ENCODE measurements at regions not wholly inside any gene's neighbourhood (a gene's known extent, or its start where the extent isn't known, plus 50 kb on each side); places are given as distances from the start of the nearest gene placed in this dataset.

DNA sequence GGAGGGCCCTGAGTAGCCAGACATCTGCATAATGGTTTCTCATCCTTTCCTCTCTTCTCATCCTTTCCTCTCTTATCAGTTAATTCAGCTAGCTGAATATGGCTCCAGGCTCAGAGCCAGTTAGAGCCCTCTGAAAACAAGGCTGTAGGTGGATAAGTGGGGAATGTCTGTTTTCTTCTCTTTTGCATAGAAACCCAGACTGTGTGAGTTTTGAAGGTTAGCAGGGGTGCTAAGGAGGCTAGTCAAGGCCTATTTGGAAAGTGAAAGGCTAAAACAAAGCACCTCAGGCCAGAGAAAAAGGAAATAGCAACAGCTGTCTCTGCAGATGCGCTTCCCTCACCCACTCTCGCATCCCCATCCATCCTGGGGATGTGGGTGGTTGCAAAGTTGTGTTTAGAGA lies 420.9 kb downstream of the SHISA9 start:
- BruUV-seq (replicated peaks) = no TSS peak
- POLR2A ChIA-PET = no interaction called here

More for the DNA sequence above, 420.9 kb downstream of the SHISA9 start:
- H3K27me3 ChIP-seq (ENCODE audit: control insufficient read depth in 2 of 2, insufficient read depth in 2 of 2, low read length in 2 of 2) = no peaks in the 10 kb centered on the region
- H3K9ac ChIP-seq (replicated peaks; ENCODE audit: extremely low read depth, insufficient read depth, low read length) = no peak overlapping the region
- CTCF ChIA-PET = no interaction called here
- no peaks in the 10 kb centered on the region for H4K20me1 ChIP-seq (replicated peaks; ENCODE audit: control insufficient read depth, extremely low read depth, insufficient read depth, low read length)
- H3K9me1 ChIP-seq (replicated peaks; ENCODE audit: control insufficient read depth, extremely low read depth, insufficient read depth, low read length) = no peaks in the 10 kb centered on the region
- no peak overlapping the region for H3K27ac ChIP-seq (ENCODE audit: insufficient read depth, low read depth, low read length)
- DNase-seq (ENCODE audit: low read depth, low spot score) (no peak), FAIRE-seq (no peak)
- TF ChIP-seq FOS (IDR thresholded peaks at IDR 0.05; ENCODE audit: borderline replicate concordance, insufficient read depth, low read length) (no peak), POLR2AphosphoS5 (IDR thresholded peaks at IDR 0.05; ENCODE audit: insufficient read depth, low read depth, low read length) (no peak), GATA2 (IDR thresholded peaks at IDR 0.05; ENCODE audit: insufficient read depth, insufficient read length, low read depth, low read length) (no peak), EZH2 (IDR thresholded peaks at IDR 0.05; ENCODE audit: borderline replicate concordance, low read depth, low read length, severe bottlenecking) (no peak), JUN (IDR thresholded peaks at IDR 0.05; ENCODE audit: borderline replicate concordance, insufficient read depth, insufficient read length, low read depth) (no peak), POLR2A (IDR thresholded peaks at IDR 0.05; ENCODE audit: low read depth, low read length) (no peak), MYC (IDR thresholded peaks at IDR 0.05; ENCODE audit: low read depth, low read length) (no peak)
- TF ChIP-seq, protein P1, sequence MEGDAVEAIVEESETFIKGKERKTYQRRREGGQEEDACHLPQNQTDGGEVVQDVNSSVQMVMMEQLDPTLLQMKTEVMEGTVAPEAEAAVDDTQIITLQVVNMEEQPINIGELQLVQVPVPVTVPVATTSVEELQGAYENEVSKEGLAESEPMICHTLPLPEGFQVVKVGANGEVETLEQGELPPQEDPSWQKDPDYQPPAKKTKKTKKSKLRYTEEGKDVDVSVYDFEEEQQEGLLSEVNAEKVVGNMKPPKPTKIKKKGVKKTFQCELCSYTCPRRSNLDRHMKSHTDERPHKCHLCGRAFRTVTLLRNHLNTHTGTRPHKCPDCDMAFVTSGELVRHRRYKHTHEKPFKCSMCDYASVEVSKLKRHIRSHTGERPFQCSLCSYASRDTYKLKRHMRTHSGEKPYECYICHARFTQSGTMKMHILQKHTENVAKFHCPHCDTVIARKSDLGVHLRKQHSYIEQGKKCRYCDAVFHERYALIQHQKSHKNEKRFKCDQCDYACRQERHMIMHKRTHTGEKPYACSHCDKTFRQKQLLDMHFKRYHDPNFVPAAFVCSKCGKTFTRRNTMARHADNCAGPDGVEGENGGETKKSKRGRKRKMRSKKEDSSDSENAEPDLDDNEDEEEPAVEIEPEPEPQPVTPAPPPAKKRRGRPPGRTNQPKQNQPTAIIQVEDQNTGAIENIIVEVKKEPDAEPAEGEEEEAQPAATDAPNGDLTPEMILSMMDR (IDR thresholded peaks at IDR 0.05; ENCODE audit: extremely low read depth in 1 of 2, insufficient read depth in 1 of 2, low read depth in 1 of 2, low read length in 2 of 2) = no peak
- TF ChIP-seq, protein P2, sequence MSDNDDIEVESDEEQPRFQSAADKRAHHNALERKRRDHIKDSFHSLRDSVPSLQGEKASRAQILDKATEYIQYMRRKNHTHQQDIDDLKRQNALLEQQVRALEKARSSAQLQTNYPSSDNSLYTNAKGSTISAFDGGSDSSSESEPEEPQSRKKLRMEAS (IDR thresholded peaks at IDR 0.05; ENCODE audit: insufficient read depth, insufficient read length) = no peak
- dilution Hi-C loops (cut with MboI; ENCODE audit: extremely low pct_ligation_motif_present, low sequenced_read_pairs) (no loop called here), intact Hi-C loops (cut with micrococcal nuclease) (no loop called here)
- H3K4me3 ChIP-seq (replicated peaks in 1 of 3; ENCODE audit: insufficient read depth in 1 of 3, low read depth in 1 of 3, low read length in 3 of 3) = no peak overlapping the region
- H2AFZ ChIP-seq (ENCODE audit: low read depth, low read length) = no peak overlapping the region
- no peaks in the 10 kb centered on the region for H3K4me1 ChIP-seq (ENCODE audit: control insufficient read depth, extremely low read depth, insufficient read depth, low read length)
- H3K4me2 ChIP-seq (ENCODE audit: insufficient read depth, low read length) = no peak overlapping the region
- peaks cover 3% of the 10 kb centered on the region for H3K9me3 ChIP-seq (replicated peaks; ENCODE audit: control insufficient read depth, insufficient read depth, low read length)
- H3K36me3 ChIP-seq (ENCODE audit: control insufficient read depth in 2 of 2, extremely low read depth in 1 of 2, insufficient read depth in 2 of 2, low read length in 2 of 2) = no peaks in the 10 kb centered on the region
- no peaks in the 10 kb centered on the region for H3K79me2 ChIP-seq (ENCODE audit: control insufficient read depth, insufficient read depth, low read length)

Data from endothelial cell of umbilical vein (primary cell).